ENCODE measurements at regions not wholly inside any gene's neighbourhood (a gene's known extent, or its start where the extent isn't known, plus 50 kb on each side); places are given as distances from the start of the nearest gene placed in this dataset.

GRCh38 chr5:84794486-84795035 lies 409.9 kb upstream of the EDIL3 start:
- TF ChIP-seq ZKSCAN1 (IDR thresholded peaks at IDR 0.05; ENCODE audit: low read length): no peak
- no peak for TF ChIP-seq MAFF (IDR thresholded peaks at IDR 0.05; ENCODE audit: low read depth, low read length)
- no peak for TF ChIP-seq ETV6 (CRISPR knock-in tag; conservative IDR thresholded peaks at IDR 0.05)
- TF ChIP-seq, protein P1, sequence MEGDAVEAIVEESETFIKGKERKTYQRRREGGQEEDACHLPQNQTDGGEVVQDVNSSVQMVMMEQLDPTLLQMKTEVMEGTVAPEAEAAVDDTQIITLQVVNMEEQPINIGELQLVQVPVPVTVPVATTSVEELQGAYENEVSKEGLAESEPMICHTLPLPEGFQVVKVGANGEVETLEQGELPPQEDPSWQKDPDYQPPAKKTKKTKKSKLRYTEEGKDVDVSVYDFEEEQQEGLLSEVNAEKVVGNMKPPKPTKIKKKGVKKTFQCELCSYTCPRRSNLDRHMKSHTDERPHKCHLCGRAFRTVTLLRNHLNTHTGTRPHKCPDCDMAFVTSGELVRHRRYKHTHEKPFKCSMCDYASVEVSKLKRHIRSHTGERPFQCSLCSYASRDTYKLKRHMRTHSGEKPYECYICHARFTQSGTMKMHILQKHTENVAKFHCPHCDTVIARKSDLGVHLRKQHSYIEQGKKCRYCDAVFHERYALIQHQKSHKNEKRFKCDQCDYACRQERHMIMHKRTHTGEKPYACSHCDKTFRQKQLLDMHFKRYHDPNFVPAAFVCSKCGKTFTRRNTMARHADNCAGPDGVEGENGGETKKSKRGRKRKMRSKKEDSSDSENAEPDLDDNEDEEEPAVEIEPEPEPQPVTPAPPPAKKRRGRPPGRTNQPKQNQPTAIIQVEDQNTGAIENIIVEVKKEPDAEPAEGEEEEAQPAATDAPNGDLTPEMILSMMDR (CRISPR knock-in tag; IDR thresholded peaks at IDR 0.05): no peak
- TF ChIP-seq POLR2AphosphoS5 (IDR thresholded peaks at IDR 0.05; ENCODE audit: low read depth, low read length): no peak
- no peak for TF ChIP-seq JUND (CRISPR knock-in tag; IDR thresholded peaks at IDR 0.05)
- no peak for TF ChIP-seq ZC3H13 (CRISPR knock-in tag; IDR thresholded peaks at IDR 0.05)
- no peak for TF ChIP-seq ZHX1 (CRISPR knock-in tag; IDR thresholded peaks at IDR 0.05; ENCODE audit: low read depth)
- TF ChIP-seq ZNF547 (CRISPR knock-in tag; IDR thresholded peaks at IDR 0.05): no peak

All from HepG2 (cell line).